ENCODE measurements at regions not wholly inside any gene's neighbourhood (a gene's known extent, or its start where the extent isn't known, plus 50 kb on each side); places are given as distances from the start of the nearest gene placed in this dataset.

- Histone ChIP-seq H3K27me3 (ENCODE audit: insufficient read depth) (no peaks in the 10 kb centered on the region), H3K79me2 (replicated peaks; ENCODE audit: insufficient read depth) (no peaks in the 10 kb centered on the region), H3K27ac (ENCODE audit: low read depth) (no peak overlapping the region), H4K20me1 (replicated peaks; ENCODE audit: insufficient read depth) (no peaks in the 10 kb centered on the region), H3K9me2 (ENCODE audit: insufficient read depth) (peaks cover 11% of the 10 kb centered on the region), H3K36me3 (ENCODE audit: insufficient read depth) (no peaks in the 10 kb centered on the region), H2AFZ (no peak overlapping the region), H3F3A (replicated peaks; ENCODE audit: low read depth) (no peaks in the 10 kb centered on the region), H3K4me3 (no peak overlapping the region), H3K4me1 (ENCODE audit: insufficient read depth) (peaks cover 23% of the 10 kb centered on the region), H3K4me2 (no peak overlapping the region)
- H3K36me3 Mint-ChIP-seq (ENCODE audit: low read depth) = 0 out of 3 replicates have a peak, but pooled peaks cover 3% of the 10 kb centered on the region
- peaks cover 4% of the 10 kb centered on the region for H3K27me3 Mint-ChIP-seq (ENCODE audit: insufficient read depth, low read depth, poor library complexity)
- no peak for DNase-seq (ENCODE audit: low spot score)
- no peak for ATAC-seq
- H3K4me1 Mint-ChIP-seq = peaks cover 23% of the 10 kb centered on the region
- H3K27ac Mint-ChIP-seq = no peak overlapping the region
- TF ChIP-seq REST (IDR thresholded peaks at IDR 0.05; ENCODE audit: unreplicated experiment) (no peak), ZNF114 (CRISPR knock-in tag; IDR thresholded peaks at IDR 0.05) (no peak), JUNB (IDR thresholded peaks at IDR 0.05; ENCODE audit: unreplicated experiment) (no peak), ETS1 (IDR thresholded peaks at IDR 0.05) (no peak), ZNF331 (CRISPR knock-in tag; IDR thresholded peaks at IDR 0.05; ENCODE audit: low read depth) (no peak), EZH2phosphoT487 (IDR thresholded peaks at IDR 0.05; ENCODE audit: unreplicated experiment) (no peak), ZNF462 (CRISPR knock-in tag; IDR thresholded peaks at IDR 0.05) (no peak), POLR2AphosphoS5 (IDR thresholded peaks at IDR 0.05; ENCODE audit: low read depth) (no peak), NANOG (IDR thresholded peaks at IDR 0.05; ENCODE audit: borderline replicate concordance) (no peak), CREB1 (CRISPR knock-in tag; IDR thresholded peaks at IDR 0.05; ENCODE audit: low read depth) (no peak), CTCF (conservative IDR thresholded peaks at IDR 0.05; ENCODE audit: low read depth in 2 of 2) (no peak)
- H3K4me3 Mint-ChIP-seq = no peak overlapping the region
- H3K9me3 Mint-ChIP-seq = no peaks in the 10 kb centered on the region; the same call in 1 of the 3 replicates
Observed at GRCh38 chr1:75668813-75669212, 55.7 kb upstream of the ACADM start.

Measured in GM23338 (cell line).